ENCODE measurements at regions not wholly inside any gene's neighbourhood (a gene's known extent, or its start where the extent isn't known, plus 50 kb on each side); places are given as distances from the start of the nearest gene placed in this dataset.

GRCh38 chr5:167616043-167616890 is 675.2 kb upstream of the WWC1 start:
- in situ Hi-C loops (cut with MboI; ENCODE audit: low pct_unique_long_range_greater_than_20kb, low sequenced_read_pairs, unreplicated experiment), result no loop called here
- no peak for TF ChIP-seq CTCF (IDR thresholded peaks at IDR 0.05; ENCODE audit: extremely low read depth, insufficient read depth, missing control alignments)
- DNase-seq (ENCODE audit: low spot score), result no peak

- no peak for TF ChIP-seq CTCF (IDR thresholded peaks at IDR 0.05; ENCODE audit: extremely low read depth, insufficient read depth, missing control alignments)
- in situ Hi-C loops (cut with MboI; ENCODE audit: low pct_unique_long_range_greater_than_20kb, low sequenced_read_pairs, unreplicated experiment), result no loop called here
- no peak for DNase-seq (ENCODE audit: low spot score)
Observed at GRCh38 chr5:167623354-167623753, 668.1 kb upstream of the WWC1 start.

DNA sequence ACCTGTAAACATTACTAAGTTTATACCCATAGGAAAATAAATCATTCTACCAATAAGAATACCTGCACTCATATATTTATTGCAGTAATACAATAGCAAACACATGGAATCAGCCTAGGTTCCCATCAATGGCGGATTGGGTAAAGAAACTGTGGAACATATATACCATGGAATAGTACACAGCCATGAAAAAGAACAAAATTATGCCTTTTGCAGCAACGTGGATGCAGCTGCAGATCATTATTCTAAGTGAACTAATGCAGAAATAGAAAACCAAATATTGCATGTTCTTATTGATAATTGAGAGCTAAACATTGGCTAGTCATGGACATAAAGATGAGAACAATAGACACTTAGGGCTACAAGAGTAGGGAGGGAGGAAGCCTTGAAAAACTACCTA is 667.4 kb upstream of the WWC1 start:
- in situ Hi-C loops (cut with MboI; ENCODE audit: low pct_unique_long_range_greater_than_20kb, low sequenced_read_pairs, unreplicated experiment), result no loop called here
- no peak for DNase-seq (ENCODE audit: low spot score)
- no peak for TF ChIP-seq CTCF (IDR thresholded peaks at IDR 0.05; ENCODE audit: extremely low read depth, insufficient read depth, missing control alignments)

DNA sequence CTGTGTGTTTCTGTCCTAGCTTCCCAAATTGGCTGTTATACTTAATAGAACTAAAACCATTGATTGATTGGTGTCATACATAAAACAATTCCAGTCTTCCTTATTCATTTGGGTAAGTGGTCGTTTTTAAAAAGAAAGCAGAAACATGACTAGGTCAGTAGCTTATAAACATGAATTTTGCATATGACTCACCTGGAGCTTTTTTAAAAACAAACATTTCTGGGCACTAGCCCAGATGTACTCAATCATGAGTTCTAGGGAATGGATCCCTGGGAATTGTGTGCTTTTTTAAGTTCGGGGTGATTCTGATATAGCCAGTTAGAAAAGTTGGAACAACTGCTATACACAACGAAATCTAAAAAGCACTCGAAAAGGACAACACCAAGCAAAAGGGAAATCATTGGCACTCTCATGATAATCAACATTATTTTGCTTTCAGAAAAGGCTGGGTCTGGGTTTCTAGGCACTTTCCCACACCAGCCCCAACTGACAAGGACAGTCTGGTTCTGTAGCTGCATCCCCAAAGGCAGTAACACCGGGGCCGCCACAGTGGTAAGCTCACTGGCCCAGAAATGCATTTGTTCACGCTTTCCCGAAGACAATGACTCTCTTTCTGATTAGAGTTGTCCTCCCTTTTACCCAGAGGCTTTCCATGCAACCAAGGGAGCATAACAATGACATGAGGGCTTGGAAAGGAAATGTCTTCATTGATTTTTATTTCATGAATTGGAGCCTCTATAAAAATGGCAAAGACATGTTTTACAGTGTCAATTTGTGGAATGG is 664.9 kb upstream of the WWC1 start:
- in situ Hi-C loops (cut with MboI; ENCODE audit: low pct_unique_long_range_greater_than_20kb, low sequenced_read_pairs, unreplicated experiment), result no loop called here
- TF ChIP-seq CTCF (IDR thresholded peaks at IDR 0.05; ENCODE audit: extremely low read depth, insufficient read depth, missing control alignments), result no peak
- DNase-seq (ENCODE audit: low spot score), result no peak

GRCh38 chr5:167629634-167630033 is 661.8 kb upstream of the WWC1 start:
- in situ Hi-C loops (cut with MboI; ENCODE audit: low pct_unique_long_range_greater_than_20kb, low sequenced_read_pairs, unreplicated experiment), result no loop called here

DNA sequence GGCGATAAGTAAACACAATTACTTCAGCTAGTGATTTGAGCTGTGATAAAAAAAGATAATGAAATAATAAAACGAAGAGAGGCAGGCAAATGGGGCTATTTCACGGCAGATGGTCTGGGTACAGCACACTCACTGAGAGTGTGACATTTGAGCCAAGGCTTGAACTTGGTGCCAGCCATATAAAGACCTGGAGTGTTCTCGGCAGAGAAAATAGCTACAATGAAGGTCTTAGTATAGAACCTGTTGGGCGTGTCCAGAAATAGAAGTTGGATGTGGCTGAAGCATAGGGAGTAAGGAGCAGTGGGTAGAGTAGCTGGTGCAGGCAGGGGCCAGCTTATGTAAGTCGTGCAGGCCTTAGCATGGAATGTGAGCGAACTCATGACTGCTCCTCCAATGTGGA is 660.3 kb upstream of the WWC1 start:
- in situ Hi-C loops (cut with MboI; ENCODE audit: low pct_unique_long_range_greater_than_20kb, low sequenced_read_pairs, unreplicated experiment), result no loop called here
- no peak for TF ChIP-seq CTCF (IDR thresholded peaks at IDR 0.05; ENCODE audit: extremely low read depth, insufficient read depth, missing control alignments)
- DNase-seq (ENCODE audit: low spot score), result no peak

More at GRCh38 chr5:167629634-167630033, 661.8 kb upstream of the WWC1 start:
- no peak for DNase-seq (ENCODE audit: low spot score)
- no peak for TF ChIP-seq CTCF (IDR thresholded peaks at IDR 0.05; ENCODE audit: extremely low read depth, insufficient read depth, missing control alignments)
